Thoracic aorta (tissue), 2 donors: ENCODE measurements at regions not wholly inside any gene's neighbourhood (a gene's known extent, or its start where the extent isn't known, plus 50 kb on each side); places are given as distances from the start of the nearest gene placed in this dataset.

Source experiments
- ATAC-seq: fragments of 150-250 bp; one replicate; pipeline ENCODE4 v1.8.0; 2017; ENCODE audit warnings: low read depth; ENCODE audit not compliant: insufficient number of reproducible peaks, low FRiP score
- DNase-seq: peaks from one replicate; pipeline ENCODE4 v3.0.0-alpha.2; 2020; ENCODE audit warnings: low spot score
- H3K27ac ChIP-seq, 2 donors: fragments of 200-600 bp; sonication (generic); 1 replicate in 1 of 2; 2 replicates in 1 of 2; pipeline ENCODE4 v1.5.1; 2016; ENCODE audit warnings: mild to moderate bottlenecking in 2 of 2, moderate library complexity in 2 of 2
- H3K27me3 ChIP-seq: fragments of 200-600 bp; sonication (generic); replicated peaks from 2 replicates; pipeline ENCODE4 v1.6.0; 2016; ENCODE audit warnings: mild to moderate bottlenecking; ENCODE audit not compliant: insufficient read depth
- H3K36me3 ChIP-seq: fragments of 200-600 bp; sonication (generic); one replicate; pipeline ENCODE4 v1.5.1; 2016
- H3K4me1 ChIP-seq, 2 donors: fragments of 200-600 bp; sonication (generic); 1 replicate in 1 of 2; 2 replicates in 1 of 2; pipeline versions ENCODE4 v1.5.1 to v1.6.0; 2016; ENCODE audit warnings: low read depth in 2 of 2, mild to moderate bottlenecking in 1 of 2; ENCODE audit not compliant: control insufficient read depth in 1 of 2
- H3K4me3 ChIP-seq: fragments of 200-600 bp; sonication (generic); 2 replicates; pipeline ENCODE4 v1.5.1; 2016; ENCODE audit warnings: mild to moderate bottlenecking
- H3K9me3 ChIP-seq: fragments of 200-600 bp; sonication (generic); 2 replicates; pipeline ENCODE4 v1.5.1; 2016
- CTCF ChIP-seq: fragments of 200-600 bp; sonication (generic); IDR thresholded peaks from one replicate; pipeline ENCODE4 v1.5.1; 2019; ENCODE audit warnings: antibody characterized with exemption

- no peaks in the 10 kb centered on the region for H3K27me3 ChIP-seq
- no peak overlapping the region for H3K27ac ChIP-seq
- DNase-seq (no peak), ATAC-seq (no peak)
- H3K4me1 ChIP-seq = peaks cover 5 to 17% of the 10 kb centered on the region in 2 donors
- H3K9me3 ChIP-seq = no peaks in the 10 kb centered on the region
- no peaks in the 10 kb centered on the region for H3K36me3 ChIP-seq
- no peak overlapping the region for H3K4me3 ChIP-seq
- no peak for TF ChIP-seq CTCF
Measured at GRCh38 chr22:27151407-27151806, 494.0 kb downstream of the MIAT start.

- TF ChIP-seq CTCF = no peak
- no peak overlapping the region for H3K4me3 ChIP-seq
- H3K4me1 ChIP-seq = peaks cover 5 to 17% of the 10 kb centered on the region in 2 donors
- no peaks in the 10 kb centered on the region for H3K9me3 ChIP-seq
- H3K36me3 ChIP-seq = no peaks in the 10 kb centered on the region
- H3K27ac ChIP-seq = no peak overlapping the region
- ATAC-seq (no peak), DNase-seq (no peak)
- no peaks in the 10 kb centered on the region for H3K27me3 ChIP-seq
Measured at GRCh38 chr22:27152033-27152432, 494.6 kb downstream of the MIAT start.

- Histone ChIP-seq H3K4me3 (no peak overlapping the region), H3K27me3 (no peaks in the 10 kb centered on the region), H3K4me1 (peaks cover 5 to 17% of the 10 kb centered on the region in 2 donors), H3K36me3 (no peaks in the 10 kb centered on the region), H3K27ac (no peak overlapping the region), H3K9me3 (no peaks in the 10 kb centered on the region)
- no peak for TF ChIP-seq CTCF
- no peak for ATAC-seq
- DNase-seq = no peak
Measured at GRCh38 chr22:27152883-27153282, 495.5 kb downstream of the MIAT start.

- Histone ChIP-seq H3K36me3 (no peaks in the 10 kb centered on the region), H3K9me3 (no peaks in the 10 kb centered on the region), H3K27me3 (no peaks in the 10 kb centered on the region), H3K27ac (no peak overlapping the region), H3K4me1 (peaks cover 5 to 17% of the 10 kb centered on the region in 2 donors), H3K4me3 (no peak overlapping the region)
- TF ChIP-seq CTCF = no peak
- DNase-seq (no peak), ATAC-seq (no peak)
Measured at GRCh38 chr22:27153386-27153785, 496.0 kb downstream of the MIAT start.

GRCh38 chr22:27154717-27155116, 497.3 kb downstream of the MIAT start:
- TF ChIP-seq CTCF = no peak
- Histone ChIP-seq H3K36me3 (no peaks in the 10 kb centered on the region), H3K27me3 (no peaks in the 10 kb centered on the region), H3K9me3 (no peaks in the 10 kb centered on the region), H3K4me3 (no peak overlapping the region), H3K27ac (no peak overlapping the region), H3K4me1 (peaks cover 5 to 17% of the 10 kb centered on the region in 2 donors)
- ATAC-seq (no peak), DNase-seq (no peak)
